ENCODE measurements at regions not wholly inside any gene's neighbourhood (a gene's known extent, or its start where the extent isn't known, plus 50 kb on each side); places are given as distances from the start of the nearest gene placed in this dataset.

DNA sequence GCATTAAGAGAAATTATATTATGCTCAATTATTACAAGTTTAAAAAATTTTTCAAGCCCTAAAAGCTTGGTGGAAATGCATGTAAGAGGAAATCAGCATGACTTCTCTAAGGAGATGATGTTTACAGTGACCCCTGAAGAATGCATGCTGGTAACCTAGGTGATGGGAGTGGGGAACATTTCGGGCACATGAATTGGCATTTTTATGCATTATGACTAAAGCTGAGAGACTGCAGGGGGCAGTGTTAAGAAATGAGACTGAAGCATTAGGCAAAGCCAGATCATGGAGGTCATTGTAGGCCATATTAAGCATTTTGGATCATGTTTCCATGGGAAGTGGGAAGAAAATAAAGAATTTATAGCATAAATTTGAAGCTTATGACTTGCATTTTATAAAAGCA is 421.3 kb downstream of the FAT4 start:
- intact Hi-C loops (cut with DNase I) = no loop called here
- Histone ChIP-seq H3K4me1 (peaks cover 0 to 17% (median 4%) of the 10 kb centered on the region in 4 donors), H3K4me3 (no peak overlapping the region), H3K27me3 (no peaks in the 10 kb centered on the region), H3K27ac (no peak overlapping the region), H3K36me3 (no peaks in the 10 kb centered on the region), H3K9me3 (no peaks in the 10 kb centered on the region)
- 59 to 83% methylated on average over 1 of the region's 1 CpG for WGBS, 2 donors
- no peak for DNase-seq
- no peak for TF ChIP-seq EP300 (IDR thresholded peaks at IDR 0.05)
- TF ChIP-seq, protein P1, sequence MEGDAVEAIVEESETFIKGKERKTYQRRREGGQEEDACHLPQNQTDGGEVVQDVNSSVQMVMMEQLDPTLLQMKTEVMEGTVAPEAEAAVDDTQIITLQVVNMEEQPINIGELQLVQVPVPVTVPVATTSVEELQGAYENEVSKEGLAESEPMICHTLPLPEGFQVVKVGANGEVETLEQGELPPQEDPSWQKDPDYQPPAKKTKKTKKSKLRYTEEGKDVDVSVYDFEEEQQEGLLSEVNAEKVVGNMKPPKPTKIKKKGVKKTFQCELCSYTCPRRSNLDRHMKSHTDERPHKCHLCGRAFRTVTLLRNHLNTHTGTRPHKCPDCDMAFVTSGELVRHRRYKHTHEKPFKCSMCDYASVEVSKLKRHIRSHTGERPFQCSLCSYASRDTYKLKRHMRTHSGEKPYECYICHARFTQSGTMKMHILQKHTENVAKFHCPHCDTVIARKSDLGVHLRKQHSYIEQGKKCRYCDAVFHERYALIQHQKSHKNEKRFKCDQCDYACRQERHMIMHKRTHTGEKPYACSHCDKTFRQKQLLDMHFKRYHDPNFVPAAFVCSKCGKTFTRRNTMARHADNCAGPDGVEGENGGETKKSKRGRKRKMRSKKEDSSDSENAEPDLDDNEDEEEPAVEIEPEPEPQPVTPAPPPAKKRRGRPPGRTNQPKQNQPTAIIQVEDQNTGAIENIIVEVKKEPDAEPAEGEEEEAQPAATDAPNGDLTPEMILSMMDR (IDR thresholded peaks at IDR 0.05) = no peak
- TF ChIP-seq POLR2A (IDR thresholded peaks at IDR 0.05) = no peak
- TF ChIP-seq POLR2AphosphoS5 (IDR thresholded peaks at IDR 0.05) = no peak

DNA sequence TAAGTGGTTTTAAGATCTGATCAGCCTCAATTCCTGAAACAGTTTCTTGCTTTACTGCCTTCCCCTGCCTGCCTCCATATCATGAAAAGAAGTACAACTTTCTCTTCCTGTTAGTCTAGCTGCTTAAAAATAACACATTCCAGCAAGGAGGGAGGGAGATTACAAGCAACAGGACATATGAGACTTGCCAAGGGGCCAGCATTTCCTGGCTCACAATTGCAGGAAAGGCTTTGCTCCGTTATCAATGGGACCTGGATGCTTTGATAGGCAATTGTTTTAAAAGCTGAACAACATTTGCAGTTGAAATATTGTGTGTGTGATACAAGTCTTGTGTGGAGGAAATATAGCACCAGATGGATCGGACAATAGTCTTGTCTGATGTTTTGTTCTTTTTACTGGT is 425.0 kb downstream of the FAT4 start:
- 44 to 55% methylated on average over 2 of the region's 2 CpGs for WGBS, 2 donors
- no peak for DNase-seq
- TF ChIP-seq POLR2A (IDR thresholded peaks at IDR 0.05) (no peak), POLR2AphosphoS5 (IDR thresholded peaks at IDR 0.05) (no peak), EP300 (IDR thresholded peaks at IDR 0.05) (no peak)
- TF ChIP-seq, protein P1 (IDR thresholded peaks at IDR 0.05) = no peak
- Histone ChIP-seq H3K36me3 (no peaks in the 10 kb centered on the region), H3K27me3 (no peaks in the 10 kb centered on the region), H3K27ac (no peak overlapping the region), H3K4me1 (peaks cover 0 to 11% (median 3%) of the 10 kb centered on the region in 4 donors), H3K9me3 (no peaks in the 10 kb centered on the region), H3K4me3 (no peak overlapping the region)
- intact Hi-C loops (cut with DNase I) = loop anchor here (5.0 to 10.0 kb wide), 2 partner anchors 427 to 865 kb away; partner anchors contain the start of gene FAT4

DNA sequence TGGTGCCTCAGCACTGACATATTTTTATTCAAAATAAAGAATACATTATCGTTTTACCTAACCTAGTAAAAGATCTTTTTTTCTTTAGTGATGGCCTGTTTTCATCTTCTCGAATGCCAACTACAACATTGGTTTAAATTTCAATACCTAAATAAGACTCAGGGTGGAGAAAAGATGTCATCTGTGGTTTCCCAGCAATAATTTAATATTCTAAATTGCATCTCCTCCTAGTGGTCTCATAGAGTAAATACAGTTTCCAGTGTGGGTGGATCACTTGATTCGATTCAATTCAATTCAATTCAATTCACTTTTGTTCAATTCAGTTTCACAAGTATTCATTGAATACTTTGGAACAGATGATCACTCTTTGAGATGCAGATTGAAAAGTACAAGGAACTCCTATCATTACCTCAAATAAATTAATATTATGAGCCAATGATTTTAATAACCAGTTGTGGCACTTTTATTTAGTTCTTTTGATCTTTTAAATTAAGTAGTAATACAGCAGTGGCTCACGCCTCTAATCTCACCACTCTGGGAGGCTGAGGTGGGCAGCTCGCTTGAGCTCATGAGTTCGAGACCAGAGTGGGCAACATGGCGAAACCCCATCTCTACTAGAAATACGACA is 427.2 kb downstream of the FAT4 start:
- intact Hi-C loops (cut with DNase I) = loop anchor here (5.0 to 10.0 kb wide), 2 partner anchors 430 to 863 kb away; partner anchors contain the start of gene FAT4
- H3K36me3 ChIP-seq = no peaks in the 10 kb centered on the region
- TF ChIP-seq EP300 (IDR thresholded peaks at IDR 0.05) (no peak), POLR2A (IDR thresholded peaks at IDR 0.05) (no peak), POLR2AphosphoS5 (IDR thresholded peaks at IDR 0.05) (no peak)
- TF ChIP-seq, protein P1 (IDR thresholded peaks at IDR 0.05) = peak; percentile 8 to 64 (median 37)
- no peaks in the 10 kb centered on the region for H3K27me3 ChIP-seq
- DNase-seq = no peak
- no peak overlapping the region for H3K27ac ChIP-seq
- H3K4me3 ChIP-seq = no peak overlapping the region
- peaks cover 0 to 6% (median 0%) of the 10 kb centered on the region in 4 donors for H3K4me1 ChIP-seq
- H3K9me3 ChIP-seq = peaks cover 0 to 2% (median 0%) of the 10 kb centered on the region in 4 donors
- WGBS, 2 donors = 69 to 83% methylated on average over 8 of the region's 8 CpGs

DNA sequence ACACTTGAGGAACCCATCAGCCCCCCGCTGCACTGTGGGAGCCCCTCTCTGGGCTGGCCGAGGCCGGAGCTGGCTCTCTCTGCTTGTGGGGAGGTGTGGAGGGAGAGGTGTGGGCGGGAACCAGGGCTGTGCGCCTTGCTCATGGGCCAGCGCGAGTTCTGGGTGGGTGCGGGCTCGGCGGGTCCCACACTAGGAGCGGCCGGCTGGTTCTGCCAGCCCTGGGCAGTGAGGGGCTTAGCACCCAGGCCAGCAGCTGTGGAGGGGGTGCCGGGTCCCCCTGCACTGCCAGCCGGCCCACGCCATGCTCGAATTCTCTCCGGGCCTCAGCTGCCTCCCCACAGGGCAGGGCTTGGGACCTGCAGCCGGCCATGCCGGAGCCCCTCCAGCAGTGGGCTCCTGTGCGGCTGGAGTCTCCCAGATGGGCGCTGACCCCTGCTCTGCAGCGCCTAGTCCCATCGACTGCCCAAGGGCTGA is 430.2 kb downstream of the FAT4 start:
- intact Hi-C loops (cut with DNase I) = loop anchor here (5.0 to 10.0 kb wide), 2 partner anchors 433 to 860 kb away; partner anchors contain the start of gene FAT4
- TF ChIP-seq, protein P1 (IDR thresholded peaks at IDR 0.05) = no peak
- no peak for TF ChIP-seq POLR2AphosphoS5 (IDR thresholded peaks at IDR 0.05)
- TF ChIP-seq EP300 (IDR thresholded peaks at IDR 0.05) = no peak
- TF ChIP-seq POLR2A (IDR thresholded peaks at IDR 0.05) = no peak
- no peak overlapping the region for H3K4me3 ChIP-seq
- no peaks in the 10 kb centered on the region for H3K4me1 ChIP-seq
- peaks cover 0 to 4% (median 0%) of the 10 kb centered on the region in 4 donors for H3K9me3 ChIP-seq
- WGBS, 2 donors = 96 to 97% methylated on average over 23 of the region's 23 CpGs
- H3K27ac ChIP-seq = no peak overlapping the region
- no peaks in the 10 kb centered on the region for H3K36me3 ChIP-seq
- no peak for DNase-seq
- no peaks in the 10 kb centered on the region for H3K27me3 ChIP-seq
